ENCODE measurements at regions not wholly inside any gene's neighbourhood (a gene's known extent, or its start where the extent isn't known, plus 50 kb on each side); places are given as distances from the start of the nearest gene placed in this dataset.

- no peak for DNase-seq (ENCODE audit: low read depth in 2 of 2, low spot score in 1 of 2)
These were observed 428.4 kb upstream of the KLF6 start for GRCh38 chr10:4213441-4213840.

- no peak for DNase-seq (ENCODE audit: low read depth in 2 of 2, low spot score in 1 of 2)
These were observed 427.2 kb upstream of the KLF6 start for GRCh38 chr10:4212111-4212630.

GRCh38 chr10:4208499-4208898, 423.5 kb upstream of the KLF6 start:
- DNase-seq (ENCODE audit: low read depth in 2 of 2, low spot score in 1 of 2): no peak

DNA sequence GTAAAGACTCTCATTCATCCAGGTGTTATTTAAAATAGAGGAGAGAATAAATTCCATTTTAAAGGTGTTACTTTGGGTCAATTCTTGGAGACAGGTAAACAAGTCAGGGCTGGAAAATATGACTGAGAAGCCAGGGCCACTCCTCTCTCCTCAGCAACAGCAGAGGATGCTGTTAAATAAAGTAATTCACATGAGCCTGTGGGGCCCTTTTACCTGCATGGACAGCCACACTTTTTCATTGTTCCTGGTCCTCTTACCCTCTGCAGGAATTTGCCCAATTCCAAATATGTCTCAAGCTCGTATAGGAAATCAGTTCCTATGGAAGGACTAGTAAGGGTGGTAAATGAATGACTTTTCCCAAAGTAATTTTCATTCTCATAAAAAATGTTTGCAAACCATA, 420.1 kb upstream of the KLF6 start:
- no peak for DNase-seq (ENCODE audit: low read depth in 2 of 2, low spot score in 1 of 2)

DNA sequence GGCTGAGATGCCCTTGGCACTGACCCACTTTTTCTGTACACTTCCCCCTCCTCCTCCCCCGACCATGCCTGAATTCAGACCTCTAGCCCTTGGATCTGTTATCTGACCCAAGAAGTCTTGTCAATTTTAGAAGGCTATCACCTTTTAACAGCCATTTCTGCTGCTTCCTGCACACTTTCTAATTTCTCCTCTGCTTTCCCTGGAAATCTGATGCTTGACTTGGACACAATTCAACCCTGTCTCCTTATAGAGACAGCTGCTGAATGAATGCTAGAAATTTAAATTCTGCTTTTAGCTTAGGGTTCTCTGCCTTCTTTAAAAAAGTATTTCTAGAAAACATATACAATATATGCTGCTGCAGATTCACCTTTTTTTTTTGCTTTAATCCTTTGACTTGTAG, 417.9 kb upstream of the KLF6 start:
- no peak for DNase-seq (ENCODE audit: low read depth in 2 of 2, low spot score in 1 of 2)

DNA sequence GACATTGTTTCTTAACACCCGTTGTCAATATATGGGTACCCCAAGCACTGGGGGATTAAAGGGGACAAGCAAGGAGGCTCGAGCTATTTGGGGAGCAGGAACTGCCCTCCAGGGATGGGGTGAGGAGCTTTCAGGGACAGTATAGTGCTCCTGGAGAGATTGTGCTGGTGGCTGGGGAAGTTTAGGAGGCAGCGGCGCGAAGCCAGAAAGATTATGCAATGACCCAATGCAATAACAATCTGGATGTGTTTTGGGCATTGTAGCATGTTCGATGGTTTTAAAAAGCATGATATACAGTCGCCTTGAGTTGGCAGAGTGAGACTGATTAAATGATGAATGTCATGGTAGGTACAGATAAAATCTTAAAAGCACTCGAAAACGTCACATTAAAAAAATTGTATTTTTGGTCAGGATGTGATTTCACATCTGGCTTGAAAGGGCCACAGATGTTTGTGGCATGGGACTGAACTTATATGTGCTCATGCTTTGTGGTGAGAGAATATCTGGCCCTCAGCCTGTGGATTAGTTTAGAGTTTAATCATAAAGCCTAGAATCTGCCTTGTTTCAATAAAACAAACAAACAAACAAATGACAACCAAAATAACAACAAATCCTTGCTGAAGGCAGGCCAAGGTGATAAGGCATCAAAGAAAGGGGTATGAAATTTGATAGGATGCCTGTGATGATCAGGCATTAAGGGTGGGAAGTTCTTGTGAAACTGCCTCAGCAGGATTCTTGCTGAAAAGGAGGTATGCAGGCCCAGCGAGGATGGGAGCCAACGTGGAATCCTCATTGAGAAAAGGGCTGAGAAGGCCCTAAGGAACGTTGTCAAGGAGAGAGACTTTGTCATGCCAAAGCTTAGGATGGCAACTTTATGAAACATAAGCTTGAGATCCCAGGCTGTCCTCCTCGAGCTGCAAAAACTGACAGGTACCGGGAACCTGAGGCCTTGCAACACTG, 417.1 kb upstream of the KLF6 start:
- DNase-seq (ENCODE audit: low read depth in 2 of 2, low spot score in 1 of 2): no peak

DNA sequence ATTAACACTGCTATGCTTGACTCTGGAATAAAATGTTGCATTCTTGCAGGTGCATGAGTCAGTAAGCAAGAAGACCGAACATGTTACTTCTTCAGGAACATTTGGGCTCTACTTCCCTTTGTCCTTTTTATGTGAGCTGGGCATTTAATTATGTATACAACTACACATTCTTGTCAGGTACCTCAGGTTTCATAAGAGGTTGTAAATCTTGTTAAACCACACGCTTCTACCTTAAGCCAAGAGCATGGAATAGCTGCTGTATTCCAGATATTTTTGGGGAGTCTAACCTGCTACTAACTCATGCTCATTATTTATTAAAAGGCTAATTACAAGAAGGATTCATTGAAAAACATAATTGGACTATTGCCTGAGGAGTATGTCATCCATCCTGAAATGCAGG, 414.2 kb upstream of the KLF6 start:
- no peak for DNase-seq (ENCODE audit: low read depth in 2 of 2, low spot score in 1 of 2)

DNA sequence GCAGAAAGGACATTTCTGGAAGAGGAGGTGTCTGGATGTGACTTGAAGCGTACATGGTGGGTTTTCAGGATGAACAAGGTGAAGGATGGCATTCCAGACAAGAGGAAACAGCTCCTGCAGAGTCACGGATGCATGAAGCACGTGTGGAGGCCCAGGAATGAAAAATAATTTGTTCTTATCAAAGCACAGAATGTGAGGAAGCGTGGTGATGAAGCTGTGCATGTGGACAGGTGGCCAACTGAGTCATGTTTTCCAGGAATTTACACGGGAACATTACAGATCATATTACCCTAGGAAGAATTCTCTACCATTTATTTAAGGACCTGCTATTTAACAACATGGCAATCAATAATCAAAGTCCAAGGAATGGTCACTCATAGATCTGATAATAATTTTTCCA, 413.2 kb upstream of the KLF6 start:
- no peak for DNase-seq (ENCODE audit: low read depth in 2 of 2, low spot score in 1 of 2)

DNA sequence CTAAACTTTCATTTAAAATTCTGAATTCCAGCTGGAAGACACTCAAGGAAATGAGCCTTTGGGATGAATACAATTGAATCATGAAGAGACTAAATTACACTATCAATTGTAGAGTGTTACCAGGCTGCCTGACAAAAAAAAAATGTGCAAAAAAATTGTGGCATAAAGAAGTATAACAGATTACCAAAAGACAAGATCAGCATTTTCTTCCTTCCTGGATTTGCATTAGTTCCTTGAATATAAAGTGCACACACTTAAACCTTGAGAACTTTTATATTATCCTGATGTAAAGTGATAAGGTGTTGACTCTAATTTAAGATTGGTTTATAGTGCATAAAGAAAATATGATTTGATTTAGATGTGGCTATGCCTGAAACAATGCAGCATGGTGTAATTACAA, 412.7 kb upstream of the KLF6 start:
- no peak for DNase-seq (ENCODE audit: low read depth in 2 of 2, low spot score in 1 of 2)

DNA sequence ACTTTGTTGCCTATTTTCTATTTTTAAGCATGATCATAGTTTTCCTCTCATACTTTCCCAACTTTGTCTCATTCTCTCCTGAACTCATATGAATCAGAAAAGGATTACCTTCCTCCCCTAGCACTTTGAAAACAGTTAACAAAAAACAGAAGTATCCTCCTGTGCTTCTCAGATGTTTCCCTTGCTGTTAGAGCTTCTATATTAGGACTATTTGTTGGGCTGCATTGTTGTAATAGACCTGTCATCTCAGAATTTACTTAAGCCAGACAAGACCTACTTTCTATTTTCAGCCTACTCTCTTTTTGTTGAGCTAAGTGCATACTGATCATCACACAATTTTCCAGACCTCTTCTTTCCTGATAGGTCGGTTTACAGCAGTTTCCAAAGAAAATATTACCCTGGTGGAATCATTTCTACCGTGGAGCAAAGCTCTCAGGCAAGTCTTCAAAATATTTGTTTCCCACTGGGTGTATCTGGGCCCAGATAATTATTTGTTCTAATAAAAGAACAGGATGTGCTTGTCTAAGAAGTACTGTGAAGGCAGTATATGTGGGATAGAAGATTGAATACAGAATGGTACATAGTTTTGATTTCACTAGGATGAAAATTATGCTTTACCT, 411.9 kb upstream of the KLF6 start:
- no peak for DNase-seq (ENCODE audit: low read depth in 2 of 2, low spot score in 1 of 2)

DNA sequence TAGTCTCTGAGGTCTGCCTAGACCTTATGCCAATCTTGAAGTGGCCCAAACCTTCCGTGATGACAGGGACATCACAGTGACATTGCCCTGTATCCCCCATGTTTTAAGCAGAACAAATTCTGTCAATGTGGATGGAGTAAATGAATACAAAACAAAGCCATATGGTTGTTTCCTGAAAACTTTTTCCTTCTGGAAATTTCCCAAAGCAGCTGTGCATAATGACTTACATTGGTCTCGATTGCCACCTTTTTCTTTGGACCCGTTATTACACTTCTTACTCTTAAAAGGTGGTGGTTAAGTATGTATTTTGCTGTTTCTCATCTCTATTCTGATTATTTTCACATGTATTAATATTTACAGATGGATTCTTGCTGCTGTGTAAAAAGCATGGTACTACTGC, 411.2 kb upstream of the KLF6 start:
- no peak for DNase-seq (ENCODE audit: low read depth in 2 of 2, low spot score in 1 of 2)

DNA sequence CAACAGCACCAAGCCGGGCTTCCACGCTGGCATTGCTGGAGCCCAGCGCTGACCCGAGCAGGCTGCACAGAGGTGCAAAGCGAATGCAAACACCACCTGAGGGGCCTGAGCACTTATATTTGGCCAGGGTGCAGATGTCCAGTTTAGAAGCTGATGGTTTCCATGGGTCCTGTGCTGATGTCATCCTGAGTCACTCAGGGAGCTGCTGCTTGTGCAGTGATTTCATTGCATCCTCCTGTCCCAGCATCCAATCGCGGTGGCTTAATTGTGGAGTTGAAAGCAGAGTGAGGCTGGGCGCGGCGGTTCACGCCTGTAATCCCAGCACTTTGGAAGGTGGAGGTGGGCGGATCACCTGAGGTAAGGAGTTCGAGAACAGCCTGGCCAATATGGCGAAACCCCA, 410.2 kb upstream of the KLF6 start:
- DNase-seq (ENCODE audit: low read depth in 2 of 2, low spot score in 1 of 2): no peak

- DNase-seq (ENCODE audit: low read depth in 2 of 2, low spot score in 1 of 2): no peak
These were observed 409.2 kb upstream of the KLF6 start for GRCh38 chr10:4194231-4194630.

DNA sequence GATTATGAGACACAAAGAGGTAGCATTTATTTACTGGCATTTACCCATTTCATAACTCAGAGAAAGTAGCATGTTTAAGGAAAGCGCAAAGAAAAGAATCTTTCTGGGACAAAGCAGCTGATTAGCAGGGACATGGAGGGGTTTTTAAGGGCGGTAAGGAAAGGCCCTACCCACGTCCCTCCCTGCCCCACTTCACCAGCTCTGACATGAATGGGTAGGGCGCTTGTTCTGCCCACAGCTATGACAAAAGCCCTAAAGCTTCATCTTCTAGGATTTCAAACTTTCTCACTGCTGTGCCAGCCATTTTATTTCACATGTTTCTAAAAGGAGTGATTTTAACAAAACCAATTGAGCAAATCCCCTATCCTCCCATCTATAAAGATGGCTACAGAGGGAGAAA, 406.9 kb upstream of the KLF6 start:
- no peak for DNase-seq (ENCODE audit: low read depth in 2 of 2, low spot score in 1 of 2)

DNA sequence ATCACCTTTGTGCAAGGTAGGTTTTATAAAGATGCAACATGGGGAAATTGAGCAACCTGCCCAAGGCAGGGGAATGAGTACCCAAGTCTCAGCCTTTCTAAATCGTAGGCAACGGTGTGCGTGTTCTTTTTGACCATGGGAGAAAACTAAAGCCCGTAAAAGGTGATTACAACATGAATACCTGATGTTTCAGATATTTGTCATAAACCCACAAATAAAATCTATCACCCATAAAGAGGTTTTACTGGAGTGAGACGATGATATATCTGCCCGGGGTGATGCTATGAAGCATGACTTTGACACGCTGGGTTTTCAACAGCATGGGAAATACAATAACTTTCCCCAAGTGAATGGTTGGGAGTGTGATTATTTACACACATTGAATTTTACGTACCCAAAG, 406.3 kb upstream of the KLF6 start:
- no peak for DNase-seq (ENCODE audit: low read depth in 2 of 2, low spot score in 1 of 2)

DNA sequence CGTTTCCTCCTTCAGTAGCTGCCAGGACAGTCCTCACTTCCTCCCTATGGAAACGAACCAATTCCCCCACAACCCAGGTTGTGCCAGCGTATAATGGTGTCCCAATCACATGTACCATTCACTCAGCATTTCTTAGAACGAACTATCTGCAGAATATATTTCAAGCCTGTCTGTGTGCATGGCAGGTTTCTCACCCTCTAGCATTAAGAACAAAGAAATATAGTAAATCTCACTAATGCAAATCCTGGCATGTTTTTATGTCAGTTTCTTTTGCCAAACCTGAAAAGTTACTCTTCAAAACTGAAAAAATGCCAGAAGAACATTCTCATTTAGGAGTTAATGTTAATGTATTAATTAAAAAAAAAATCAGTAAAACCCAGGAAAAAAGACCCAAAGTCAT, 405.9 kb upstream of the KLF6 start:
- DNase-seq (ENCODE audit: low read depth in 2 of 2, low spot score in 1 of 2): no peak

- no peak for DNase-seq (ENCODE audit: low read depth in 2 of 2, low spot score in 1 of 2)
These were observed 404.3 kb upstream of the KLF6 start for GRCh38 chr10:4189281-4189680.

- DNase-seq (ENCODE audit: low read depth in 2 of 2, low spot score in 1 of 2): no peak
These were observed 403.4 kb upstream of the KLF6 start for GRCh38 chr10:4188406-4188805.

DNA sequence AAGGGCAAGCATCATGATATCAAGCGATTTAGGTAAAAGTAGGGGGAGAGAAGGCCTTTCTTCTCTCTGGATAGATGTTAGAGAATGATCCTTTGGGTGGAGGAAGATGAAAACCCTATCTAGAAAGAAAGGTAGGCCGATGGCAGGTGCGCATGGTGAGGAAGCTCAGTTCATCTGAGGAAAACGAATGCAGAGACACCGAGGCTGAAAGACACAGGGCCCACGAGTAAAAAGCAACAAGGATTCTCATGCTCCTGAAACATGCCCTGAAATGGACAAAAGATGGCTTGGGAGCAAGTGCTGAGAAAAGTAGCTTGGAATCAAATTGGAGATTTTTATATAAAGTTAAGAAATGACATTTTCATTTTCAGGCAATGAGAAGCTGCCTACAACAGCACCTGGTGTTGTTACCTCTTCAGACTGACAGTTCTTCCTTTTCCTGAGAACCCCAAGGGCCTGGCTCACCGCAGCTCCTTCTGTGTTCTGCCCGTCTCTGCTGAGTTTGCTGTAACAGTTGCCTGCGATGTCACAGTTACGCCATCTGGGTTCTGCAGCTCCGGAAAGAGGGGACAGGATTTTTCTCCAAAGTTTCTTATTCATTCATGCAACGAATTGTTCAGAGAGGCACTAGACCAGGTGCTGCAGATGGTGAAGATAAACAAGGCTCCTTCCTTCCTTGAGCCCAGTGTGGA, 402.0 kb upstream of the KLF6 start:
- no peak for DNase-seq (ENCODE audit: low read depth in 2 of 2, low spot score in 1 of 2)

GRCh38 chr10:4183761-4184261, 398.8 kb upstream of the KLF6 start:
- DNase-seq (ENCODE audit: low read depth in 2 of 2, low spot score in 1 of 2): no peak

DNA sequence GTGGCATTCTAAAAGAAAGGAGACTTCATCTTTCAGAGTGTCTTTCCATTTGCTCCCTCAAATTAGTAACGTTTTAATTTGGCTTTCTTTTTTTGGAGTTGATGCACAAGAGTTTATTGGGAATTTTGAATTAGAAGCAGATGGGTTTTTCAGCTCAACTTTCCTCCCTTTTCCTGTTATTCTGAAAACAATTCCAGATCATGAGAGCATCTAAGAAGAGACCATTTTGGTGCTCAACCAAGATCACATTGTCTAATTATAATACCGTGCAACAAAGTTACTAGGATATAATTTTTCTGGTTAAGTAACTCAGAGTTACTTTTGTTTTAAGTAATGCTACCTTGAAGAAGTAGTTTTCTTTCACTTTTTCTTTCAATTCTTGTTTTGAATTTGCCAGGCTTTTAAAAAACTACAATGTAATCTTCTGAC, 396.6 kb upstream of the KLF6 start:
- no peak for DNase-seq (ENCODE audit: low read depth in 2 of 2, low spot score in 1 of 2)

DNA sequence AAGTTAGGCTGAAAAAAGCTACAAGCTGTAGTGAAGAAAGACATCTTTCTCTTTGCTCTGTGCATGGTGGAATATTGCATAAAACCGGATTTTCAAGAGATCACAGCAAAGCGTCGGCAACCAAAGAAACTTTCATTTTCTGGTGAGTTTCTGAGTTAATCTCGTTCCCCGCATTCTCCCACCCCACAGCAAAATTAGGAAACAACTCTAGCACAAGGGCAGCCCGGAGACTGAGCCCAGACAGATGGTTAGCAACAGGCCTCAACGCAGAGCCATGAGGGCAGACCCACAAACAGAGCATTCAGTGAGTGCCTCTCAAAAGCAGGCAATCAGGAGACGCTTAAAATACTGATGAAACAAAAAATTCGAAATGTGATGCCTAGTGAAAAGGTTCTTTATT, 396.1 kb upstream of the KLF6 start:
- no peak for DNase-seq (ENCODE audit: low read depth in 2 of 2, low spot score in 1 of 2)

Data from stimulated activated CD8-positive, alpha-beta memory T cell treated with anti-CD3 and anti-CD28 coated beads, Interleukin-4, amount 100 ng/mL, for 4 hours (primary cell).